HUES6 (cell line): ENCODE measurements at regions not wholly inside any gene's neighbourhood (a gene's known extent, or its start where the extent isn't known, plus 50 kb on each side); places are given as distances from the start of the nearest gene placed in this dataset.

ENCODE experiments used
- H3K27ac ChIP-seq: 2 replicates; pipeline ENCODE4 v1.7.0; 2013; ENCODE audit warnings: low read depth, mild to moderate bottlenecking, low read length, inconsistent platforms
- H3K27me3 ChIP-seq: 2 replicates; pipeline ENCODE4 v1.6.1; 2013; ENCODE audit warnings: low read length; ENCODE audit not compliant: control insufficient read depth, insufficient read depth
- H3K36me3 ChIP-seq: 2 replicates; pipeline ENCODE4 v1.6.1; 2013; ENCODE audit warnings: low read length; ENCODE audit not compliant: control insufficient read depth, insufficient read depth
- H3K4me1 ChIP-seq: 2 replicates; pipeline ENCODE4 v1.6.1; 2013; ENCODE audit warnings: low read length; ENCODE audit not compliant: control insufficient read depth, insufficient read depth
- H3K4me3 ChIP-seq: 2 replicates; pipeline ENCODE4 v1.5.1; 2013; ENCODE audit warnings: low read depth, low read length
- H3K9ac ChIP-seq: one replicate; pipeline ENCODE4 v1.6.1; 2013; ENCODE audit warnings: mild to moderate bottlenecking, low read length
- H3K9me3 ChIP-seq: 2 replicates; pipeline ENCODE4 v1.6.1; 2013; ENCODE audit warnings: low read depth, low read length; ENCODE audit not compliant: control insufficient read depth, insufficient read depth

GRCh38 chr2:18777250-18777812 lies 188.0 kb upstream of the NT5C1B start:
- Histone ChIP-seq H3K27ac (no peak overlapping the region), H3K9me3 (no peaks in the 10 kb centered on the region), H3K4me1 (no peaks in the 10 kb centered on the region; the same call in 1 of the 2 replicates), H3K36me3 (no peaks in the 10 kb centered on the region), H3K9ac (no peak overlapping the region), H3K27me3 (peaks cover 87% of the 10 kb centered on the region), H3K4me3 (no peak overlapping the region)

DNA sequence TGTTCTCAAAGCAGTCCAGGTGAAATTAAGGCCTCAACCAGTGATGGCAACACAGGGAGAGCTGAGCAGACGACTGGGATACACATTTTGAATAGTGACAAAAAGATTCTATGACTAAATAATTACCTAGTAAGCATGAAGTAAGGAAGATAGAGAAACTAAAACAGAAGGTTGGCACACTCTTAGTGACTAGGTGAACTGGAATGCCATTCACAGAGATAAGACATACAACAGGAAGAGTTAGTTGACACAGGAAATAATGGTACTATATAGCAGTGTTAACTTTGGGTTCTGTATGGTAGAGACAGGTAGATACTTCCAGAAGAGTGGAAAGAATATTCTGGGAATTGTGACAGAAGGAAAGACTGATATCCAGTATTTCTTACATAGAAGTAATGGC lies 181.8 kb upstream of the NT5C1B start:
- Histone ChIP-seq H3K9ac (no peak overlapping the region), H3K4me1 (no peaks in the 10 kb centered on the region), H3K4me3 (no peak overlapping the region), H3K27me3 (peaks cover 33% of the 10 kb centered on the region), H3K9me3 (0 out of 2 replicates have a peak, but pooled peaks cover 4% of the 10 kb centered on the region), H3K27ac (no peak overlapping the region), H3K36me3 (no peaks in the 10 kb centered on the region)

DNA sequence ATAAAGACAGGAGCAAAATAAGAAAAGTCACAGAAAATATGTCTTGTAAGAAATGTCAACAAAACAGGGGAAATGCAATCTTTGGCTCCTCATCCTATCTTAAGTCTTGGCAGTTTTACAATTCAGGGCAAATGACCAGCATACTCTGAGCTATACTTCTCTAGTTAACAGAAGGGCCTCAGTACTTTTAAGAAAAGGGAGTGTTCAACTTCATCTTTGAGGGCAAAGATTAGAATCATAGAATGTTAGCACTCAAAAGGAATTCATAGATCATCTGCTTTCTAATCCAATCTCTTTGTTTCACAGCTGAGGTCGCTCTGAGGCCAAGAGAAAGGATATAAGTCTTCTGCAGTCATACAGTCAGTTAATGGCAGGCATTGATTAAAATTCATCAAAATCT lies 174.0 kb upstream of the NT5C1B start:
- Histone ChIP-seq H3K36me3 (no peaks in the 10 kb centered on the region), H3K27ac (no peak overlapping the region), H3K4me1 (no peaks in the 10 kb centered on the region), H3K27me3 (peaks cover 4% of the 10 kb centered on the region; the same call in 1 of the 2 replicates), H3K9me3 (no peaks in the 10 kb centered on the region), H3K4me3 (no peak overlapping the region), H3K9ac (no peak overlapping the region)

DNA sequence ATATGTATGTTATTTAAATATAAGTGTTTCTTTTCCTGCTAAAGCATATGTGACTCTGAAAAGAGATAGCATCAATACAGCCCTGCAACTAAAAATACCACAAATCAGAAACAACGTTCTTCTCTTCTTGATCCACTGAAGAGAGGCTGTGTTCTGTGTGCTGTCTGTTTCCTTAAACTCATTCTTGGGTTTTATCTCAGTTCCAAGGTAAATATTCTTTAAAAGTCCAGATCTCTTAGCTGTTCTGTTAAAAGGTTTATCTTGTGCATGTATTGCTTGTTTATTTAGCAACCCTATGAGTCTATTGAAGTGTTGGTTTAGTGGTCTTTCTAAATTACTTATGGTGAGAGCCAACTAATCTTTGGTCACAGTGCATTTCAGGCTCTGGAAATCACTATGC lies 173.3 kb upstream of the NT5C1B start:
- H3K9me3 ChIP-seq, result no peaks in the 10 kb centered on the region
- no peaks in the 10 kb centered on the region for H3K4me1 ChIP-seq
- H3K27ac ChIP-seq, result no peak overlapping the region

DNA sequence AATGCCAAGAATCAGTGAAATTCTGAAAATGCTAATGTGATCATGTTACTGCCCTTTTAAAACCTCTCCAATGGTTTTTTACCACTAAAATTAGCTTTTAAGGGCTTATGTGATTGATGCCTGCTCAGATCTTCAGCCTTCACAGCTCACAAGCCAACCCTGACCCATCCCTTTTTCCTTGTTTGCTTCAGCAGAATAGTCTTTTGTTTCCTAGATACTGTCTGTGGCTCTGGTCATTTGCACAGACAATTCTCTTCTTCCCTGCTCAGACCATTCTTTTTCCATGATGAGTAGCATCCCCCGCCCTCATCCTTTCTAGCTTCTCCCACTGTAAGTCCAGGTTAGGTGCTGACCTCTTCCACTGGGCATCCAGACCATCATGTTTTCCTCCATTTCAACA lies 164.9 kb upstream of the NT5C1B start:
- no peaks in the 10 kb centered on the region for H3K4me1 ChIP-seq
- H3K27ac ChIP-seq, result no peak overlapping the region

More for the DNA sequence above, 173.3 kb upstream of the NT5C1B start:
- Histone ChIP-seq H3K9ac (no peak overlapping the region), H3K27me3 (peaks cover 4% of the 10 kb centered on the region; the same call in 1 of the 2 replicates), H3K4me3 (no peak overlapping the region), H3K36me3 (no peaks in the 10 kb centered on the region)

DNA sequence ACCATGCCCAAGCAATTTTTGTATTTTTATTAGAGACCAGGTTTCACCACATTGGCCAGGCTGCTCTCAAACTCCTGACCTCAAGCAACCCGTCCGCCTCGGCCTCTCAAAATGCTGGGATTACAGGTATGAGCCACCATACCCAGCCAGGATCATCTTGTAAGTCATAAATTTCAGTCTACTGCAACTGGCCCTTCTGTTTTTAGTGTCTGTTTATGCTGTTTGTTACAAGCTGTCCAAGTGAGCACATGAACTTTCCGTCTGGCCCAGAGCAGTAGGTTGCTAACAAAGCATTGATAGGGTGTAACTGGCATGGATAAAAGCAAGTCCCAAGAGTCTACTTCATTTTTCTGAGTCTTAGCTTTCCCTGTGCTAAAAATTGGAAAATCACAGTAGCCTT lies 164.4 kb upstream of the NT5C1B start:
- Histone ChIP-seq H3K36me3 (no peaks in the 10 kb centered on the region), H3K27me3 (0 out of 2 replicates have a peak, but pooled peaks cover 2% of the 10 kb centered on the region), H3K9me3 (no peaks in the 10 kb centered on the region), H3K4me3 (no peak overlapping the region), H3K4me1 (no peaks in the 10 kb centered on the region), H3K27ac (no peak overlapping the region), H3K9ac (no peak overlapping the region)

More for the DNA sequence above, 164.9 kb upstream of the NT5C1B start:
- Histone ChIP-seq H3K36me3 (no peaks in the 10 kb centered on the region), H3K27me3 (0 out of 2 replicates have a peak, but pooled peaks cover 2% of the 10 kb centered on the region), H3K9ac (no peak overlapping the region), H3K4me3 (no peak overlapping the region), H3K9me3 (no peaks in the 10 kb centered on the region)

DNA sequence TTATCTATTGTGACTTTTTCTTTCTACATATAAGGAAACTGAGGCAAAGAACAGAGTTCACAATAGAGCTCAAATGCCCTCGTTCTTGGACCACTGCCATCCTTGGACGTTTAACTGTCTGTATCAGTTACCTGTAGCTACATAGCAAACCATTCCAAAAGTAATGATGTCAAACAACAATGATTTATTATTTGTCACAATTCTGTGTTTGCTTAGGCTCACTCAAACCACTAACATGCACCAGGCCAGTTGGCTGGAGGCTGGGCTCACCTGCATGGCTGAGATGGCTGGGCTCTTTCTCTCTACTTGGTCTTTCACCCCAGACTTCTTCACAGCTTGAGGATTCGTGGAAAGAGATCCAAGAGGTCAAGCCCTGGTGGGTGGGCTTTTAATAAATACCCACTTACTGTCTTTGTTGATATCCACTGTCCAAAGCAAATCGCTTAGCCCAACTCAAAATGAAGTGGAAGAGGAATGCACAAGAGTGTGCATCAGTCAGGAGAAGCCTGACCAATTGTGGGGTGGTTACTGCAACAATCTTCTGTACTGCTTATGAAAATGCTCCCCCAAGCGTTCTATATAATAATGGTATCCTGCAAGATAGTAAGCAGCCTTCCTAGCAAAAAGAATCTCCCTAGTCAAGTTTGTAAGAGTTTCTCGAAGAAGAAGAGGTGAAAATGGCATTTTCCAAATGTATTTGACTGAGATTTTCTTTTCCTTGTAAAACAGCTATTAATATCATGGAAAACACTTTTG lies 163.5 kb upstream of the NT5C1B start:
- Histone ChIP-seq H3K27me3 (0 out of 2 replicates have a peak, but pooled peaks cover 2% of the 10 kb centered on the region), H3K4me3 (no peak overlapping the region), H3K27ac (no peak overlapping the region), H3K36me3 (no peaks in the 10 kb centered on the region), H3K9me3 (no peaks in the 10 kb centered on the region), H3K4me1 (no peaks in the 10 kb centered on the region), H3K9ac (no peak overlapping the region)

GRCh38 chr2:18752022-18752493 lies 162.7 kb upstream of the NT5C1B start:
- H3K4me3 ChIP-seq, result no peak overlapping the region
- no peak overlapping the region for H3K27ac ChIP-seq
- H3K9ac ChIP-seq, result no peak overlapping the region
- H3K4me1 ChIP-seq, result no peaks in the 10 kb centered on the region
- no peaks in the 10 kb centered on the region for H3K9me3 ChIP-seq
- H3K27me3 ChIP-seq, result 0 out of 2 replicates have a peak, but pooled peaks cover 2% of the 10 kb centered on the region
- H3K36me3 ChIP-seq, result no peaks in the 10 kb centered on the region

DNA sequence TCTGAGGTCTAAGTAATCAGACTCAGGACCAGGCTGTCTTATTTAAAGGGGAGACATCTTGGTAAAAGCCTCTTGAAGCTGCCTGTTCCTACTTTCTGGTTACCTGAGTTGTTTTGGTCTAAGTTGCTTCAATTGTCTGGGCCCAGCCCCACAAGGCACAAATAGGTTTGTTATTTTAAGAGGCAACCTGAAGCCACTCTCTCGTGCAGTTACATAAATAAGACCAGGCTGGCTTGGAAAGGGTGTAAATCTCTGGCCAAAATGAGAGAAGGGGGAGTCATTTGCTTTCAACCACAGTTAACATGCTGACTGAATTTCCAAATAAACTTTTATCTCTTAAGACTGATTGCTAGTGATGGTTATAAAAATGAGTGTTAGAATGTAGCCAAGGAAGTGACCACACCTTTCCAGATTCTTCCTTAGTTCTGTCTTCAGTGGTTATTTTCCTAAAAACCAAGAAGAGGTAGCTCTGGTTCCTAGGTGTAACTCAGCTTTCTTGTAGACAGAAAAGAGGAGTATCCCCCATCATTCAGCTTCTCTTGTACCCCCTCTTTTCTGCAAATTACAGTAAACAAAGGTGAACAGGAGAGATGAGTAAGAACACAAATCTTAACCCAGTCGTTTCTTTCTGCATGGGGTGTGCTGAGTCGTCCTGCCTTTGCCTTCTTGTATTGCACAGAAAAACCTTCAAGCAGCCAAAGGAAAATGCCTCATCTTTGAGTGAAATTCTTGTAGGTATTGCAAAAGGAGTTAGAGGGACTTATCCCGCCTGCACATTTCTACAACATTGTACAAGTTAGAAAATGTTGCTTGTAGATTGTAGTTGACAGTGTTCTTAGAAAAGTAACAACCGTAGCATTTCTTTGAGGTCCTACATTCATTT lies 161.5 kb upstream of the NT5C1B start:
- Histone ChIP-seq H3K36me3 (no peaks in the 10 kb centered on the region), H3K4me3 (no peak overlapping the region), H3K4me1 (no peaks in the 10 kb centered on the region), H3K27ac (no peak overlapping the region), H3K9me3 (no peaks in the 10 kb centered on the region), H3K9ac (no peak overlapping the region), H3K27me3 (0 out of 2 replicates have a peak, but pooled peaks cover 2% of the 10 kb centered on the region)

DNA sequence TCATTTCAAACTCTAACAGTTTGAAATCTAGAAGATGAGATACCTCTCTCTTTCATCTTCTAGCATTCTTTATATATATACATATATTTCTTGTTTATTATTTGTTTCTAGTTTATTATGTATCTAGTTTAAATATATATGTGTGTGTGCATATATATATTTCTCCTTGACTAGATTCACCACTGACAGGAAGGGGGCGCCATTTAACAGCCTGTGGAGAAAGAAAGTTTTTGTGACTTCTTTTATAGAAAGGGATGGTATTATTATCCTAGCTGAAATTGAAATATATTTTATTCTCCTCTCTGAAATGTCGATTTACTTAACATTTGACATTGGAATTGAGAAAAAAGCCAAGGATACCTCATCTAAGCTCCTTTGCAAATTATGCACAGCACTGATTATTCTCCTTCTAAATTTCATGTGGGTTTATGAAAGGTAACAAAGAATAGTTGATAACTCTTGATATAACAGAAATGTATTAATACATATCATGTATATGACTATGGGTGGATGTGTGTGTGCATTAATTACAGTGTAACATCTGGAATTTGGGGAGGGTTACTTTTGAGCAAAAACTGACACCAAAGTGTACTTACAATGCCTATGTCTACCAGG lies 160.7 kb upstream of the NT5C1B start:
- H3K27me3 ChIP-seq, result 0 out of 2 replicates have a peak, but pooled peaks cover 2% of the 10 kb centered on the region
- no peak overlapping the region for H3K4me3 ChIP-seq
- H3K27ac ChIP-seq, result no peak overlapping the region
- no peaks in the 10 kb centered on the region for H3K4me1 ChIP-seq
- H3K9ac ChIP-seq, result no peak overlapping the region
- H3K9me3 ChIP-seq, result no peaks in the 10 kb centered on the region
- no peaks in the 10 kb centered on the region for H3K36me3 ChIP-seq
